ENCODE measurements at regions not wholly inside any gene's neighbourhood (a gene's known extent, or its start where the extent isn't known, plus 50 kb on each side); places are given as distances from the start of the nearest gene placed in this dataset.

- no peak for DNase-seq (ENCODE audit: low spot score)
Observed at GRCh38 chr1:186620566-186621350, 59.5 kb downstream of the PTGS2 start.

- peak; percentile 29 for DNase-seq (ENCODE audit: low spot score)
Observed at GRCh38 chr1:186618401-186619170, 61.6 kb downstream of the PTGS2 start.

- DNase-seq (ENCODE audit: low spot score): no peak
Observed at GRCh38 chr1:186617926-186618325, 62.3 kb downstream of the PTGS2 start.

GRCh38 chr1:186616511-186616910 is 63.7 kb downstream of the PTGS2 start:
- no peak for DNase-seq (ENCODE audit: low spot score)

GRCh38 chr1:186615332-186615731 is 64.9 kb downstream of the PTGS2 start:
- no peak for DNase-seq (ENCODE audit: low spot score)

GRCh38 chr1:186611156-186611555 is 69.1 kb downstream of the PTGS2 start:
- no peak for DNase-seq (ENCODE audit: low spot score)

GRCh38 chr1:186609183-186609582 is 71.0 kb downstream of the PTGS2 start:
- DNase-seq (ENCODE audit: low spot score): no peak

- peak; percentile 18 for DNase-seq (ENCODE audit: low spot score)
Observed at GRCh38 chr1:186605762-186606350, 74.4 kb downstream of the PTGS2 start.

GRCh38 chr1:186595969-186596368 is 84.3 kb downstream of the PTGS2 start:
- no peak for DNase-seq (ENCODE audit: low spot score)

- DNase-seq (ENCODE audit: low spot score): no peak
Observed at GRCh38 chr1:186578325-186579016, 101.8 kb downstream of the PTGS2 start.

GRCh38 chr1:186577633-186578032 is 102.6 kb downstream of the PTGS2 start:
- no peak for DNase-seq (ENCODE audit: low spot score)

GRCh38 chr1:186577216-186577615 is 103.0 kb downstream of the PTGS2 start:
- peak; percentile 53 for DNase-seq (ENCODE audit: low spot score)

- no peak for DNase-seq (ENCODE audit: low spot score)
Observed at GRCh38 chr1:186575348-186575747, 104.9 kb downstream of the PTGS2 start.

GRCh38 chr1:186574926-186575325 is 105.3 kb downstream of the PTGS2 start:
- no peak for DNase-seq (ENCODE audit: low spot score)

- no peak for DNase-seq (ENCODE audit: low spot score)
Observed at GRCh38 chr1:186572509-186572908, 107.7 kb downstream of the PTGS2 start.

GRCh38 chr1:186571771-186572170 is 108.5 kb downstream of the PTGS2 start:
- DNase-seq (ENCODE audit: low spot score): no peak

GRCh38 chr1:186569856-186570255 is 108.9 kb upstream of the PDC start:
- DNase-seq (ENCODE audit: low spot score): no peak

- no peak for DNase-seq (ENCODE audit: low spot score)
Observed at GRCh38 chr1:186568221-186568620, 107.3 kb upstream of the PDC start.

- no peak for DNase-seq (ENCODE audit: low spot score)
Observed at GRCh38 chr1:186566140-186566855, 105.4 kb upstream of the PDC start.

GRCh38 chr1:186564582-186564981 is 103.7 kb upstream of the PDC start:
- DNase-seq (ENCODE audit: low spot score): no peak

- DNase-seq (ENCODE audit: low spot score): peak; percentile 61
Observed at GRCh38 chr1:186559601-186560116, 98.7 kb upstream of the PDC start.
